H1 (cell line): ENCODE measurements at regions not wholly inside any gene's neighbourhood (a gene's known extent, or its start where the extent isn't known, plus 50 kb on each side); places are given as distances from the start of the nearest gene placed in this dataset.

Experiments used
- ATF2 ChIP-seq: IDR thresholded peaks from 2 replicates; pipeline ENCODE4 v1.6.1; 2012; ENCODE audit warnings: low read length, inconsistent platforms
- E2F6 ChIP-seq: IDR thresholded peaks from 2 replicates; pipeline ENCODE4 v1.6.1; 2012; ENCODE audit warnings: inconsistent platforms
- POU5F1 ChIP-seq: IDR thresholded peaks from 2 replicates; pipeline ENCODE4 v1.6.1; 2011; ENCODE audit warnings: low read depth, mild to moderate bottlenecking, low read length, moderate library complexity
- SP4 ChIP-seq: IDR thresholded peaks from 2 replicates; pipeline ENCODE4 v1.6.1; 2012; ENCODE audit warnings: low read length, inconsistent platforms
- ZNF274 ChIP-seq: IDR thresholded peaks from 2 replicates; pipeline ENCODE4 v1.7.0; 2012; ENCODE audit warnings: low read length, borderline replicate concordance; ENCODE audit errors: extremely low read depth

GRCh38 chr2:12270876-12271588 is 445.7 kb upstream of the TRIB2 start (continued):
- no peak for TF ChIP-seq ZNF274
- TF ChIP-seq E2F6, result no peak
- no peak for TF ChIP-seq POU5F1
- TF ChIP-seq ATF2, result no peak
- no peak for TF ChIP-seq SP4
